Right cardiac atrium (tissue), 5 donors: ENCODE measurements at regions not wholly inside any gene's neighbourhood (a gene's known extent, or its start where the extent isn't known, plus 50 kb on each side); places are given as distances from the start of the nearest gene placed in this dataset.
"Not testable (repeated sequence)": the region's sequence is repeated elsewhere in the genome, so short reads cannot be mapped to it uniquely, and the experiment has no call there.

ENCODE experiments used
- ATAC-seq, 2 donors: fragments of 200-7000 bp; cut with Tn5 transposase; one replicate each; pipeline versions ENCODE4 v1.8.0 to v1.9.1; 2020; ENCODE audit warnings: moderate library complexity in 2 of 2, mild to moderate bottlenecking in 1 of 2
- DNase-seq, 3 donors: peaks; one replicate each; pipeline ENCODE4 v3.0.0-alpha.2; 2020
- H3K27ac ChIP-seq: one replicate; pipeline ENCODE4 v1.5.1; 2013; ENCODE audit warnings: mild to moderate bottlenecking, low read length, control low read depth, moderate library complexity
- H3K27me3 ChIP-seq: one replicate; pipeline ENCODE4 v1.6.1; 2013; ENCODE audit not compliant: control insufficient read depth, insufficient read depth
- H3K4me1 ChIP-seq: one replicate; pipeline ENCODE4 v1.6.1; 2013; ENCODE audit warnings: low read length; ENCODE audit not compliant: control insufficient read depth, insufficient read depth
- H3K4me3 ChIP-seq: one replicate; pipeline ENCODE4 v1.5.1; 2013; ENCODE audit warnings: low read length, control low read depth
- H3K9me3 ChIP-seq: one replicate; pipeline ENCODE4 v1.6.1; 2013; ENCODE audit warnings: low read length; ENCODE audit not compliant: control insufficient read depth
- WGBS: extraction: QIAGEN DNeasy Blood & Tissue Kit; methylation state at CpG from one replicate; pipeline ENCODE4 v1.1.7; 2013; 5-methylcytosine and 5-hydroxymethylcytosine counted together
- intact Hi-C, 4 donors: fragments of 100-400 bp; cut with DNase I; formaldehyde crosslinking; loops; one replicate each; pipeline versions ENCODE4 v1.11.0 to v1.14.0; 2022 to 2023
- donor health status: healthy with polysubstance abuse.
- donor health status: DM: no; HTN: yes; CAD: no.
- donor health status: DM: no; HTN: no; CAD: no.
- donor health status: DM: no; HTN: yes; CAD: no; lungs with severe emphysema.
- donor health status: DM: yes; HTN: yes; CAD: no.

GRCh38 chr6:26861913-26862312, 202.4 kb upstream of the ZNF322 start:
- H3K9me3 ChIP-seq, H3K27me3 ChIP-seq, H3K27ac ChIP-seq, intact Hi-C loops, H3K4me3 ChIP-seq, ATAC-seq, H3K4me1 ChIP-seq, DNase-seq: not testable (repeated sequence)
- 98% methylated on average over 2 of the region's 2 CpGs for WGBS

DNA sequence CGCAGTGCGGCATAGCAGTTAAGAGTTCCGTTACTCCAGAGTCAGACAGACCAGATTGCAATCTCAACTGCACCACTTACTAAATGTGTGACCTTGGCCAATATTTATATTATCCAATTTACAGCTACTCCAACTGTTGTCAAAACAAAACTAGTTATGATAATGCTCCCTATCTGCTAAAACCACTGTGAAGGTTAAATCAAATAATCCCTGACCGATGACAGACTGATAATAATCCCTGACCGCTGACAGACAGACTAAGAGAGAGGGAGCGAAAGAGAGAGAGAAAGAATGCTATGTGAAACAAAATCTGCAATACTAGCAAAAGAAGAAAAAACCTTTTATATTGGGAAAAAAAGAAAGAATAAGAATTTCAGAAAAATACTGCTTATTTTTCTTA, 204.1 kb upstream of the ZNF322 start:
- H3K4me1 ChIP-seq, H3K4me3 ChIP-seq, H3K27me3 ChIP-seq, H3K9me3 ChIP-seq, DNase-seq, intact Hi-C loops, H3K27ac ChIP-seq, ATAC-seq: not testable (repeated sequence)
- WGBS, result 83% methylated on average over 6 of the region's 6 CpGs

- H3K27ac ChIP-seq, H3K4me3 ChIP-seq, ATAC-seq, DNase-seq, H3K4me1 ChIP-seq, intact Hi-C loops, H3K27me3 ChIP-seq, H3K9me3 ChIP-seq: not testable (repeated sequence)
- 93% methylated on average over 9 of the region's 9 CpGs for WGBS
These were observed 239.2 kb upstream of the ZNF322 start for GRCh38 chr6:26898785-26899184.

DNA sequence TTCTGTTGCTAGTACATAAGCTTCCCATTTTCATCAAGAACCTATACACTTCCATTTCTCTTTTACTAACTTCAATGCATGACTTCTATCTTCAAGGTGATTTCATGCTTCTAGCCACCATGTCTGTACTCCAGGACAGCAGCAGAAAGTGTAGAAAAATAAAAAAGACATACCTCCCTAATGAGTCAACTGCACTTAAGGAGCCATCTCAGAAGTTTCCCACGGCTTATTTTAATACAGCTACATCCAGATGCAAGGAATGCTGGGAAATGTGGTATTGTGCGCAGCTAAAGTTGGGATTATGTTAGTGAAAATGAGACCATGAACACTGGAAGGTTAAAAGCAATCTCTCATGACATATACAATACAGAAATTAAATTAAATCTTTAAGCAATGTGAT, 264.7 kb upstream of the ZNF322 start:
- 92% methylated on average over 2 of the region's 2 CpGs for WGBS
- H3K27ac ChIP-seq, H3K4me3 ChIP-seq, DNase-seq, H3K4me1 ChIP-seq, H3K27me3 ChIP-seq, H3K9me3 ChIP-seq, intact Hi-C loops, ATAC-seq: not testable (repeated sequence)

GRCh38 chr6:26928190-26928589, 268.6 kb upstream of the ZNF322 start:
- 32% methylated on average over 1 of the region's 2 CpGs for WGBS

DNA sequence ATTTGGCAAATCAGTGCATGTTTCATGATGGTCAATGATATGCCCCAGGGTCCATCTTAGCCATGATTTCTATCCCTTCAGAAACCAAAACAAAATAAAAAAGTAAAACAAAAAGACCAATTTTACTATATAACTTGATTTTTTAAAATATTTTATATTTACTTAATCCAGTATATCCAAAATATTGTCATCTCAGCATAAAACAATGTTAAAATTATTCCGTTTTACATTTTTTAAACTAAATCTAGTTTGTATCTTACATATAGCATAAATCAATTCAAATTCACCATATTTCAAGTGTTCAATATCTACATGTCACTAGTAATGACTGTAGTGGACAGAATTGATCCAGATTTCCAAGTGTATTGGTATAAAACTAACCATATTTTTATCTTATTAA, 277.7 kb upstream of the ZNF322 start:
- intact Hi-C loops, H3K27ac ChIP-seq, DNase-seq, ATAC-seq, H3K9me3 ChIP-seq, H3K4me1 ChIP-seq, H3K27me3 ChIP-seq, H3K4me3 ChIP-seq: not testable (repeated sequence)
- 92% methylated on average over 1 of the region's 1 CpG for WGBS

More at GRCh38 chr6:26928190-26928589, 268.6 kb upstream of the ZNF322 start:
- H3K9me3 ChIP-seq, ATAC-seq, intact Hi-C loops, DNase-seq, H3K4me1 ChIP-seq, H3K4me3 ChIP-seq, H3K27ac ChIP-seq, H3K27me3 ChIP-seq: not testable (repeated sequence)

DNA sequence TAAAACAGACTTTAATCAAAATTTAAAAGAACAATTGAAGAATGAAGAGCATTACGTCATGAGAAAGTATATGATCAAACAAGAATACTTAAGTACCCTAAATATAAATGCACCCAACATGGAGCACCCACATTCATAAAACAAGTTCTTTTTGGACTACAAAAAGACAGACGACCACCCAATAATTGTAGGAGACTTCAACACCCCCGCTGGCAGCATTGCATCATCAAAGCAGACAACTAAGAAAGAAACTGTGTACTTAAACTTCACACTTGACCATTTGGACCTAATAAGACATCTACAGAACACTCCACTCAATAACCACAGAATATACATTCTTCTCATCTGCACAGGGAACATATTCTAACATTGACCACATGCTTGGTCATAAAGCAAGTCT, 291.7 kb upstream of the ZNF322 start:
- H3K27ac ChIP-seq, H3K4me3 ChIP-seq, H3K4me1 ChIP-seq, H3K27me3 ChIP-seq, ATAC-seq, DNase-seq, intact Hi-C loops, H3K9me3 ChIP-seq: not testable (repeated sequence)
- WGBS, result 92% methylated on average over 3 of the region's 3 CpGs

DNA sequence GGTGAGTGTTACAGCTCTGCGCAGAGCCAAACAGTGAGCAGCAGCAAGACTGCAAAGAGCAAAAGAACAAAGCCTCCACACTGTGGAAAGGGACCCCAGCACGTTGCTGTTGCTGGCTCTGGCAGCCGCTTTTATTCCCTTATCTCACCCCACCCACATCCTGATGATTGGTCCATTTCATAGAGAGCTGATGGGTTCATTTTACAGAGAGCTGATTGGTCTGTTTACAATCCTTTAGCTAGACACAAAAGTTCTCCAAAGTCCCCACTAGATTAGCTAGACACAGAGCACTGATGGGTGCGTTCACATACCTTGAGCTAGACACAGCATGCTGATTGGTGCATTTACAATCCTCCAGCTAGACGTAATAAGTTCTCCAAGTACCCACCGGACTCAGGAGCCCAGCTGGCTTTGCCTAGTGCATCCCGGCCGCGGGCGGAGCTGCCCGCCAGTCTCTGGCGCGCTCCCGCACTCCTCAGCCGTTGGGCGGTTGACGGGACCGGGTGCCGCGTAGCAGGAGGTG, 291.4 kb upstream of the PRSS16 start:
- intact Hi-C loops, H3K4me1 ChIP-seq, H3K9me3 ChIP-seq, H3K27me3 ChIP-seq: not testable (repeated sequence)
- WGBS, result 9% methylated on average over 10 of the region's 20 CpGs
- H3K4me3 ChIP-seq, result peak overlapping the region; percentile 68
- DNase-seq (peak; percentile 23 to 50 (median 33)), ATAC-seq (peak in 1 of 2 donors; percentile 25)
- peak overlapping the region; percentile 75 for H3K27ac ChIP-seq

GRCh38 chr6:26956601-26957184, 290.8 kb upstream of the PRSS16 start:
- H3K9me3 ChIP-seq, H3K27me3 ChIP-seq, intact Hi-C loops, H3K4me1 ChIP-seq: not testable (repeated sequence)
- WGBS, result under 1% methylated on average over 48 of the region's 54 CpGs
- H3K27ac ChIP-seq, result peak overlapping the region; percentile 64
- H3K4me3 ChIP-seq, result peak overlapping the region; percentile 68
- ATAC-seq (peak; percentile 55 to 87), DNase-seq (peak; percentile 89 to 95 (median 93))

DNA sequence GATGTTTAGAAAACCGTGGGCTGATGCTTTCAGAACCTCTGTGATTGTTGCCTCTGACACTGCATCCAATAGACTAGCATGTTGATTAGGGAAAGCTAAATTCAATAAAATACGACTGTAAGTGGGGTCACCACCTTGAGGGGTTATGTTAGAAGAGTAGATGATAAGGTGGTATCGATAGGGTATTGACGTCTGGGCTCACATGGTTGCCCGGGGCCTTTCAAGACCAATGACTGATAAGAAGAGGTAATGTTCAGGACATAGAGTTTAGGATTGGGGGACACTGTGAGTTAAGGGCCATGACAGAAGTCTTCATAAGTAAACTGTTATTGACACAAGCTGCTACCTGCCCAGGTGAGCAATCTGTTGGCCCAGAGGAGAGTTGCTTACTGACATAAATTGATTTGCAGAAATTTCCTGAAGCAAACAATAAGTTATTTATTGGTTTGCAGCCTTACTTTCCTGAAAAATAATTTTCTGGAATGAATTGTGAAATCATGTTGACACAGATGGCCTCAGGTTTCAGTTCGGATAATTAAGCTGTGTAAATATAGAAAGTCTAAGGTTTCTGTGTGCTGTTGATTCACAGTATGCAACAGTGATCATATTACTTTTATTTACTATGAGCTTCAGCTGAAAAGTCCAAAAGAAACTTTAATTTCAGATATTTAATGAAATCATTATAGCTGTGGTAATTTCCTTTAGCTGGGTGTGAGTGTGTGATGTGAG, 289.9 kb upstream of the PRSS16 start:
- H3K4me1 ChIP-seq, H3K27ac ChIP-seq, H3K9me3 ChIP-seq, DNase-seq, intact Hi-C loops, ATAC-seq, H3K27me3 ChIP-seq: not testable (repeated sequence)
- peak overlapping the region; percentile 68 for H3K4me3 ChIP-seq
- WGBS, result 78% methylated on average over 6 of the region's 6 CpGs

DNA sequence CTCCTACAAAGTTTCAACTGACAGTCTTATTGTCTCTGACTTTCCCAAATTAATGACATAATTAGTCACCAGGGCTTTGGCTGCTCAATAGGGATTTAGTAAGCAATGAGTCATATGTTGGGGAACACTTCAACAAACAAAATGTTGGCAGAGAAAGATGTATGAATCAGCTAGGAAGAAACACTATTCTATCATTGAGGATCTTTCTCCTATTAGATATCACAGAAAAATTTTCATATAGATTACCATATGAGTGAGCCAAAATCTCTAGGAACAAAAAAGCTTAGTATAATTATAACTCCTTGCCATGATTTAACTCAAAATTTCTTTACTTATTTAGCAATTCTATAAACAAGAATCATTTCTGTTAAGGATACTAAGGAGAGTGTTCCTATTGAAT, 286.3 kb upstream of the PRSS16 start:
- H3K9me3 ChIP-seq, H3K4me1 ChIP-seq, H3K27ac ChIP-seq, H3K4me3 ChIP-seq, DNase-seq, intact Hi-C loops, H3K27me3 ChIP-seq, ATAC-seq: not testable (repeated sequence)
